H9 (cell line): ENCODE measurements at regions not wholly inside any gene's neighbourhood (a gene's known extent, or its start where the extent isn't known, plus 50 kb on each side); places are given as distances from the start of the nearest gene placed in this dataset.

ENCODE experiments used
- DNase-seq: peaks from one replicate; pipeline ENCODE4 v3.0.0-alpha.2; 2017
- H2AFZ ChIP-seq: one replicate; pipeline ENCODE4 v1.6.1; 2013; ENCODE audit warnings: mild to moderate bottlenecking, low read length, control low read depth, moderate library complexity
- H2AK5ac ChIP-seq: 2 replicates; pipeline ENCODE4 v1.6.1; 2013; ENCODE audit warnings: low read length, control low read depth, mixed read lengths; ENCODE audit not compliant: insufficient read length
- H2BK120ac ChIP-seq: one replicate; pipeline ENCODE4 v1.6.1; 2013; ENCODE audit warnings: low read depth, mild to moderate bottlenecking, low read length, control low read depth, inconsistent platforms; ENCODE audit not compliant: poor library complexity, severe bottlenecking
- H2BK12ac ChIP-seq: 2 replicates; pipeline ENCODE4 v1.6.1; 2013; ENCODE audit warnings: low read length, control low read depth, mixed read lengths, low read depth; ENCODE audit not compliant: insufficient read length
- H2BK15ac ChIP-seq: 2 replicates; pipeline ENCODE4 v1.6.1; 2013; ENCODE audit warnings: low read depth, low read length, control low read depth
- H2BK20ac ChIP-seq: one replicate; pipeline ENCODE4 v1.6.1; 2013; ENCODE audit warnings: low read depth, mild to moderate bottlenecking, low read length, control low read depth, inconsistent platforms; ENCODE audit not compliant: poor library complexity, severe bottlenecking
- H2BK5ac ChIP-seq: 2 replicates; pipeline ENCODE4 v1.6.1; 2013; ENCODE audit warnings: low read length, control low read depth, mixed read lengths; ENCODE audit not compliant: insufficient read length
- H3K14ac ChIP-seq: 2 replicates; pipeline ENCODE4 v1.6.1; 2013; ENCODE audit warnings: low read length, control low read depth; ENCODE audit not compliant: insufficient read depth
- H3K18ac ChIP-seq: 2 replicates; pipeline ENCODE4 v1.6.1; 2013; ENCODE audit warnings: low read depth, mild to moderate bottlenecking, mixed read lengths, low read length, control low read depth; ENCODE audit not compliant: insufficient read length
- H3K23ac ChIP-seq: 2 replicates; pipeline ENCODE4 v1.6.1; 2013; ENCODE audit warnings: low read length, control low read depth, mixed read lengths, low read depth; ENCODE audit not compliant: insufficient read length
- H3K23me2 ChIP-seq: 2 replicates; pipeline ENCODE4 v1.6.1; 2013; ENCODE audit warnings: low read depth, mild to moderate bottlenecking, mixed read lengths, low read length, control low read depth; ENCODE audit not compliant: insufficient read length, poor library complexity, severe bottlenecking
- H3K27ac ChIP-seq: 2 replicates; pipeline ENCODE4 v1.5.1; 2013; ENCODE audit warnings: low read length, control low read depth, mixed read lengths, low read depth; ENCODE audit not compliant: insufficient read length
- H3K27me3 ChIP-seq: 2 replicates; pipeline ENCODE4 v1.6.1; 2013; ENCODE audit warnings: low read length, control low read depth, inconsistent platforms; ENCODE audit not compliant: insufficient read depth
- H3K4ac ChIP-seq: 2 replicates; pipeline ENCODE4 v1.6.1; 2013; ENCODE audit warnings: low read depth, mild to moderate bottlenecking, control low read depth, inconsistent platforms, low read length, moderate library complexity
- H3K4me1 ChIP-seq: 2 replicates; pipeline ENCODE4 v1.6.1; 2013; ENCODE audit warnings: low read length, control low read depth, inconsistent platforms; ENCODE audit not compliant: insufficient read depth
- H3K4me2 ChIP-seq: 2 replicates; pipeline ENCODE4 v1.6.1; 2013; ENCODE audit warnings: low read length, control low read depth, mixed read lengths; ENCODE audit not compliant: insufficient read length, insufficient read depth
- H3K56ac ChIP-seq: 2 replicates; pipeline ENCODE4 v1.6.1; 2013; ENCODE audit warnings: low read depth, mild to moderate bottlenecking, mixed read lengths, low read length, control low read depth; ENCODE audit not compliant: insufficient read length
- H3K79me1 ChIP-seq: 2 replicates; pipeline ENCODE4 v1.6.1; 2013; ENCODE audit warnings: low read depth, mild to moderate bottlenecking, moderate library complexity, low read length, control low read depth, inconsistent platforms; ENCODE audit not compliant: insufficient read depth, poor library complexity, severe bottlenecking
- H3K79me2 ChIP-seq: 2 replicates; pipeline ENCODE4 v1.6.1; 2013; ENCODE audit warnings: low read length, control low read depth, inconsistent platforms; ENCODE audit not compliant: insufficient read depth
- H3K9ac ChIP-seq: 2 replicates; pipeline ENCODE4 v1.6.1; 2013; ENCODE audit warnings: low read length, control low read depth, mixed read lengths; ENCODE audit not compliant: insufficient read length; ENCODE audit errors: extremely low read depth
- H3K9me3 ChIP-seq: one replicate; pipeline ENCODE4 v1.6.1; 2013; ENCODE audit warnings: low read depth, low read length, inconsistent platforms; ENCODE audit not compliant: control insufficient read depth
- H3T11ph ChIP-seq: one replicate; pipeline ENCODE4 v1.6.1; 2013; ENCODE audit warnings: mild to moderate bottlenecking, low read length, control low read depth, inconsistent platforms
- H4K20me1 ChIP-seq: one replicate; pipeline ENCODE4 v1.6.1; 2013; ENCODE audit not compliant: control insufficient read depth, insufficient read length, insufficient read depth
- H4K5ac ChIP-seq: 2 replicates; pipeline ENCODE4 v1.6.1; 2013; ENCODE audit warnings: low read depth, mild to moderate bottlenecking, mixed read lengths, low read length, control low read depth; ENCODE audit not compliant: insufficient read length
- H4K8ac ChIP-seq: replicated peaks from 2 replicates; pipeline ENCODE4 v1.6.1; 2013; ENCODE audit warnings: low read length, control low read depth, mixed read lengths, low read depth; ENCODE audit not compliant: insufficient read length
- H4K91ac ChIP-seq: 2 replicates; pipeline ENCODE4 v1.6.1; 2013; ENCODE audit warnings: low read depth, mild to moderate bottlenecking, moderate library complexity, mixed read lengths, low read length, control low read depth; ENCODE audit not compliant: insufficient read length
- H3K27ac Mint-ChIP-seq, 3 experiments: 2 replicates in 2 of 3; 3 replicates in 1 of 3; pipeline ENCODE4 v1.8.0; 2020 to 2021; ENCODE audit warnings: mixed read lengths in 3 of 3, mild to moderate bottlenecking in 1 of 3, moderate library complexity in 1 of 3
- H3K27me3 Mint-ChIP-seq: 2 replicates; pipeline ENCODE4 v1.8.0; 2021; ENCODE audit warnings: low read depth, mild to moderate bottlenecking, moderate library complexity, mixed read lengths
- H3K36me3 Mint-ChIP-seq, 3 experiments: 2 replicates in 2 of 3; 3 replicates in 1 of 3; pipeline ENCODE4 v1.8.0; 2020 to 2021; ENCODE audit warnings: low read depth in 3 of 3, mixed read lengths in 3 of 3; ENCODE audit not compliant: insufficient read depth in 1 of 3
- H3K4me1 Mint-ChIP-seq, 2 experiments: 2 replicates each; pipeline ENCODE4 v1.8.0; 2020; ENCODE audit warnings: mixed read lengths in 2 of 2
- H3K4me3 Mint-ChIP-seq, 2 experiments: 2 replicates in 1 of 2; 3 replicates in 1 of 2; pipeline ENCODE4 v1.8.0; 2020 to 2021; ENCODE audit warnings: mild to moderate bottlenecking in 2 of 2, mixed read lengths in 2 of 2, moderate library complexity in 1 of 2
- H3K9me3 Mint-ChIP-seq, 2 experiments: 2 replicates in 1 of 2; 3 replicates in 1 of 2; pipeline ENCODE4 v1.8.0; 2020; ENCODE audit warnings: mild to moderate bottlenecking in 2 of 2, mixed read lengths in 2 of 2, moderate library complexity in 1 of 2
- CTCF ChIP-seq: fragments of 200-600 bp; sonication (generic); conservative IDR thresholded peaks from 3 replicates; pipeline ENCODE4 v1.8.0; 2021; ENCODE audit warnings: antibody characterized with exemption, mild to moderate bottlenecking
- WGBS: extraction: QIAGEN DNeasy Blood & Tissue Kit; methylation state at CpG from one replicate; pipeline ENCODE4 v1.1.7; 2013; ENCODE audit warnings: missing lambda C conversion rate, low lambda C conversion rate, mixed read lengths; ENCODE audit not compliant: insufficient read length; ENCODE audit errors: extremely low coverage; 5-methylcytosine and 5-hydroxymethylcytosine counted together

- H4K91ac ChIP-seq: no peak overlapping the region
- no peak overlapping the region for H3K56ac ChIP-seq
- H2BK20ac ChIP-seq: no peak overlapping the region
- H3K79me2 ChIP-seq: no peaks in the 10 kb centered on the region
- no peak overlapping the region for H3K27ac ChIP-seq
- Mint-ChIP-seq H3K27me3 (peaks cover 19% of the 10 kb centered on the region), H3K4me1 (peaks cover 21 to 27% of the 10 kb centered on the region in 2 experiments), H3K27ac (no peak overlapping the region; a peak in 1 of 7 replicates), H3K36me3 (peaks cover 0 to 5% (median 1%) of the 10 kb centered on the region in 3 experiments; a peak in 2 of 7 replicates), H3K4me3 (peak overlapping the region; percentile 44 to 70), H3K9me3 (peaks cover 4 to 7% of the 10 kb centered on the region in 2 experiments)
- peak overlapping the region; percentile 20 for H4K5ac ChIP-seq
- H2BK12ac ChIP-seq: no peak overlapping the region
- H2AFZ ChIP-seq: peak overlapping the region; percentile 69
- no peak overlapping the region for H3K23ac ChIP-seq
- no peaks in the 10 kb centered on the region for H3K23me2 ChIP-seq
- DNase-seq: peak; percentile 88
- no peak overlapping the region for H2BK120ac ChIP-seq
- no peak overlapping the region for H4K8ac ChIP-seq
- no CpG with 5 or more reads among the region's 22 CpGs for WGBS
- no peak for TF ChIP-seq CTCF
- peak overlapping the region; percentile 74 for H3K4me2 ChIP-seq
- H3K27me3 ChIP-seq: no peaks in the 10 kb centered on the region
- no peak overlapping the region for H3K4ac ChIP-seq
- H2BK5ac ChIP-seq: no peak overlapping the region
- H3K14ac ChIP-seq: peak overlapping the region; percentile 83; the same call in 1 of the 2 replicates
- peaks cover 4% of the 10 kb centered on the region for H3K4me1 ChIP-seq
- no peak overlapping the region for H3K18ac ChIP-seq
- no peak overlapping the region for H3T11ph ChIP-seq
- no peaks in the 10 kb centered on the region for H3K9me3 ChIP-seq
- no peak overlapping the region for H2BK15ac ChIP-seq
- no peaks in the 10 kb centered on the region for H3K79me1 ChIP-seq
- H4K20me1 ChIP-seq: no peaks in the 10 kb centered on the region
- no peak overlapping the region for H2AK5ac ChIP-seq
- H3K9ac ChIP-seq: no peak overlapping the region
Observed at GRCh38 chr6:4647414-4648365, 128.5 kb upstream of the CDYL start.
